GM23338 (cell line): ENCODE measurements at regions not wholly inside any gene's neighbourhood (a gene's known extent, or its start where the extent isn't known, plus 50 kb on each side); places are given as distances from the start of the nearest gene placed in this dataset.

ENCODE experiments used
- CTCF ChIP-seq, 2 experiments: fragments of 200-600 bp in 1 of 2; sonication (generic) in 1 of 2; conservative IDR thresholded peaks; 2 replicates each; pipeline versions ENCODE4 v1.5.1 to v1.6.1; 2016 to 2017; ENCODE audit warnings: antibody characterized with exemption in 2 of 2, low read depth in 2 of 2, mild to moderate bottlenecking in 2 of 2, moderate library complexity in 1 of 2
- EZH2 ChIP-seq: fragments of 200-600 bp; sonication (generic); IDR thresholded peaks from one replicate; pipeline ENCODE4 v1.8.0; 2017; ENCODE audit warnings: antibody characterized with exemption, mild to moderate bottlenecking, low read depth; ENCODE audit not compliant: unreplicated experiment
- JUNB ChIP-seq: IDR thresholded peaks from one replicate; pipeline ENCODE4 v1.6.1; 2016; ENCODE audit warnings: antibody characterized with exemption; ENCODE audit not compliant: unreplicated experiment
- POLR2AphosphoS5 ChIP-seq: IDR thresholded peaks from 2 replicates; pipeline ENCODE4 v1.6.1; 2016; ENCODE audit warnings: antibody characterized with exemption, low read depth

- TF ChIP-seq CTCF (conservative IDR thresholded peaks at IDR 0.05; ENCODE audit: low read depth in 2 of 2) = no peak
- no peak for TF ChIP-seq JUNB
- no peak for TF ChIP-seq POLR2AphosphoS5
- no peak for TF ChIP-seq EZH2
These were observed 143.0 kb downstream of the ZNF281 start for GRCh38 chr1:200266871-200267270.
